Activated naive CD8-positive, alpha-beta T cell treated with anti-CD3 and anti-CD28 coated beads, Interleukin-2, amount 10 ng/mL, durations not matched to agents 7 days and 5 days (primary cell): ENCODE measurements at regions not wholly inside any gene's neighbourhood (a gene's known extent, or its start where the extent isn't known, plus 50 kb on each side); places are given as distances from the start of the nearest gene placed in this dataset.

Experiments
- ATAC-seq: fragments of 150-1000 bp; cut with Tn5 transposase; one replicate; pipeline ENCODE4 v1.10.0; 2021; ENCODE audit warnings: low read depth, moderate library complexity
- POLR2A ChIA-PET: fragments of 350-600 bp; sonication (Branson Sonifier 250); formaldehyde crosslinking; loops from one replicate; lab custom pipeline; 2021; ENCODE audit warnings: antibody characterized with exemption; lab: Charles Lee
- DNase-seq: peaks from one replicate; pipeline ENCODE4 v3.0.0; 2021
- H3K27ac Mint-ChIP-seq: one replicate; pipeline ENCODE4 v1.8.0; 2022; ENCODE audit warnings: mild to moderate bottlenecking, mixed read lengths
- H3K27me3 Mint-ChIP-seq: one replicate; pipeline ENCODE4 v1.8.0; 2022; ENCODE audit warnings: mild to moderate bottlenecking, moderate library complexity, mixed read lengths
- H3K36me3 Mint-ChIP-seq: one replicate; pipeline ENCODE4 v1.8.0; 2021; ENCODE audit warnings: mild to moderate bottlenecking, mixed read lengths
- H3K4me1 Mint-ChIP-seq: one replicate; pipeline ENCODE4 v1.8.0; 2021; ENCODE audit warnings: mixed read lengths
- H3K4me3 Mint-ChIP-seq: one replicate; pipeline ENCODE4 v1.8.0; 2022; ENCODE audit warnings: mild to moderate bottlenecking, moderate library complexity, mixed read lengths
- H3K9me3 Mint-ChIP-seq: one replicate; pipeline ENCODE4 v1.8.0; 2021; ENCODE audit warnings: mixed read lengths

GRCh38 chr11:45523760-45524159 is 141.7 kb downstream of the CHST1 start:
- POLR2A ChIA-PET, result no interaction called here
- ATAC-seq (no peak), DNase-seq (no peak)
- Mint-ChIP-seq H3K27ac (no peak overlapping the region), H3K27me3 (peaks cover 3% of the 10 kb centered on the region), H3K4me3 (no peak overlapping the region), H3K4me1 (no peaks in the 10 kb centered on the region), H3K36me3 (no peaks in the 10 kb centered on the region), H3K9me3 (peaks cover 2% of the 10 kb centered on the region)

DNA sequence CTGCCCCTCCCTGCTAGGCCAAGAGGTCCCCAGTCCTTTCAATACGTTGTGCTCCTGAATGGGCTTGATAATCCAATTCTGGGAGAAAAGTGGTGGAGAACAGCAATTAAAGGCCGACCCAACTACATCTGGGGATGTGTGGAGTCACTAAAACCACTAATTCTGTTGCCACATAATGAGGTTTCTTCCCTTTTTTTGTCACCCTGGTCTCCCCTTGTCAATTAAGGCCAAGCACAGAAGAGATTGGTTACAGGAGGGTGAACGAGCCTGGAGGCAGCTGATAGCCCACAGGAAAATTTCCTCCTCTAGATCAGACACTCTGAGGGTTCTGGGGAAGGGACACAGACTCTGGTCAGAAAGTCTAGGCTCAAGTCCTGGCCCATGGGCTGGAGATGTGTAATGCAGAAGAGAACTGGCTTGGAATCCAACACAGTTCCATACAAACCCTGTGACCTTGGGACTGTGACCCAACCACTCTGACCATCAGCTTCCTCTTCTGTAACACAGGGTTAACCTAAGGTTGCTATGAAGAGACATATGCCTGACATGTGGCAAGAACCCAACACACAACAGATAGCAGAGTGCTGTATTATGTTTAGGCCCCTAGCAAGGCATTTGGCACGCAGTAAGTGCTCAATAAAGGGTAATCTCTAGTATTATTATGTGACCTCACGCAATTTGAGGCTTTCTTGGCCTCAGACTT is 146.4 kb downstream of the CHST1 start:
- ATAC-seq (no peak), DNase-seq (no peak)
- Mint-ChIP-seq H3K36me3 (no peaks in the 10 kb centered on the region), H3K4me1 (no peaks in the 10 kb centered on the region), H3K9me3 (no peaks in the 10 kb centered on the region), H3K4me3 (no peak overlapping the region), H3K27ac (no peak overlapping the region), H3K27me3 (no peaks in the 10 kb centered on the region)
- POLR2A ChIA-PET, result no interaction called here

- Mint-ChIP-seq H3K36me3 (no peaks in the 10 kb centered on the region), H3K27me3 (no peaks in the 10 kb centered on the region), H3K27ac (no peak overlapping the region), H3K4me3 (no peak overlapping the region), H3K4me1 (no peaks in the 10 kb centered on the region), H3K9me3 (no peaks in the 10 kb centered on the region)
- POLR2A ChIA-PET, result no interaction called here
- DNase-seq (no peak), ATAC-seq (no peak)
Measured at GRCh38 chr11:45518141-45518832, 147.1 kb downstream of the CHST1 start.

- H3K27ac Mint-ChIP-seq, result no peak overlapping the region
- DNase-seq (no peak), ATAC-seq (no peak)
- H3K9me3 Mint-ChIP-seq, result no peaks in the 10 kb centered on the region
- H3K27me3 Mint-ChIP-seq, result no peaks in the 10 kb centered on the region
- H3K36me3 Mint-ChIP-seq, result no peaks in the 10 kb centered on the region
- no peak overlapping the region for H3K4me3 Mint-ChIP-seq
- H3K4me1 Mint-ChIP-seq, result no peaks in the 10 kb centered on the region
- POLR2A ChIA-PET, result no interaction called here
Measured at GRCh38 chr11:45517171-45517770, 148.2 kb downstream of the CHST1 start.

- H3K4me3 Mint-ChIP-seq, result no peak overlapping the region
- no peak for ATAC-seq
- POLR2A ChIA-PET, result no interaction called here
- H3K4me1 Mint-ChIP-seq, result no peaks in the 10 kb centered on the region
- H3K9me3 Mint-ChIP-seq, result no peaks in the 10 kb centered on the region
- H3K36me3 Mint-ChIP-seq, result no peaks in the 10 kb centered on the region
- H3K27ac Mint-ChIP-seq, result no peak overlapping the region
- no peaks in the 10 kb centered on the region for H3K27me3 Mint-ChIP-seq
- DNase-seq, result no peak
Measured at GRCh38 chr11:45513821-45514340, 151.5 kb downstream of the CHST1 start.

- Mint-ChIP-seq H3K4me3 (no peak overlapping the region), H3K27ac (no peak overlapping the region), H3K27me3 (no peaks in the 10 kb centered on the region), H3K36me3 (no peaks in the 10 kb centered on the region), H3K4me1 (no peaks in the 10 kb centered on the region), H3K9me3 (no peaks in the 10 kb centered on the region)
- ATAC-seq (no peak), DNase-seq (no peak)
- POLR2A ChIA-PET, result no interaction called here
Measured at GRCh38 chr11:45512471-45513148, 152.8 kb downstream of the CHST1 start.

DNA sequence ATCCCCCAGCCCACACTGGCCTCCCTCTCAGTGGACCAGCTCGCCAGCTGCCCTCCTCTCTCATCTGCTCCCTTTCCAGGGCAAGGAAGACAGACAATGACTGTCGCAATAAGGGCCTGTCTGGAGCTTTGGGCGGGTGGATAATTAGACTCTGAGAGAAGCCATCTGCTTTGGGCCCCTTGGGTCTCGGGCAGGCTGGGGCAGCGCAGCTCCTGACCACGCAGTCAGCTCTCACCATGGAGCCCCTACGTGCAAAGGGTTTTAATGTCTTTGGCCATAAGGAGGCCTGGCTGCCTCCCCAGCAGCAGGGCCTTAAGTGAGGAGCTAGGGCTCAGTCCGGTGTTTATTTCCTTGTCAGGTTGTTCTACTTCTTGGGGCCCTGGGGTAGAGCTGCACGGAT is 153.9 kb downstream of the CHST1 start:
- H3K27ac Mint-ChIP-seq, result no peak overlapping the region
- DNase-seq (no peak), ATAC-seq (no peak)
- H3K4me1 Mint-ChIP-seq, result no peaks in the 10 kb centered on the region
- H3K4me3 Mint-ChIP-seq, result no peak overlapping the region
- no peaks in the 10 kb centered on the region for H3K36me3 Mint-ChIP-seq
- peaks cover 1% of the 10 kb centered on the region for H3K9me3 Mint-ChIP-seq
- POLR2A ChIA-PET, result no interaction called here
- no peaks in the 10 kb centered on the region for H3K27me3 Mint-ChIP-seq

DNA sequence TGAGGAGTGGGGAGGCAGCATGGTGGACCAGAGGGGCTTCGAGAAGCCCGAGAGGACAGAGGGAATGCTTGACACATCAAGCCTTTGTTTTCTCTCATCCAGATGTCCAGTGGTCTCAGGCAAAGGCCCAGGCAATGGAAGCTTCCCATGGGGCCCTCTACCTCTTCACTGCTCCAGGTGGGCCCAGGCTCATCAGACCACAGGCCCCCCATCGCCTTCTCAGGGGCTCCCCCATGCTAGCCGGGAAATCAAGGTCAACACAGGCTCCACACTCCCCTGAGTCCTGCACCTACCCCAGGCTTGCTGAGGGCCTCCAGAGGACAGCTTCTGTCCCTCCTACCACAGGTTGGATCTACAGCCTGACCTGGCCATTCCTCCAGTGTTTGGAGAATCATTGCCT is 157.5 kb downstream of the CHST1 start:
- Mint-ChIP-seq H3K9me3 (peaks cover 1% of the 10 kb centered on the region), H3K36me3 (no peaks in the 10 kb centered on the region), H3K27me3 (peaks cover 1% of the 10 kb centered on the region), H3K27ac (no peak overlapping the region), H3K4me1 (no peaks in the 10 kb centered on the region), H3K4me3 (no peak overlapping the region)
- DNase-seq, result no peak
- POLR2A ChIA-PET, result no interaction called here
- no peak for ATAC-seq

GRCh38 chr11:45503311-45503710 is 162.1 kb downstream of the CHST1 start:
- Mint-ChIP-seq H3K36me3 (no peaks in the 10 kb centered on the region), H3K9me3 (peaks cover 1% of the 10 kb centered on the region), H3K4me3 (no peak overlapping the region), H3K27ac (no peak overlapping the region), H3K27me3 (peaks cover 14% of the 10 kb centered on the region), H3K4me1 (no peaks in the 10 kb centered on the region)
- no peak for ATAC-seq
- POLR2A ChIA-PET, result no interaction called here
- no peak for DNase-seq

GRCh38 chr11:45502226-45502545 is 163.2 kb downstream of the CHST1 start:
- POLR2A ChIA-PET, result no interaction called here
- DNase-seq, result no peak
- H3K4me3 Mint-ChIP-seq, result no peak overlapping the region
- H3K27ac Mint-ChIP-seq, result no peak overlapping the region
- H3K9me3 Mint-ChIP-seq, result peaks cover 1% of the 10 kb centered on the region
- ATAC-seq, result no peak
- H3K36me3 Mint-ChIP-seq, result no peaks in the 10 kb centered on the region
- no peaks in the 10 kb centered on the region for H3K4me1 Mint-ChIP-seq
- peaks cover 20% of the 10 kb centered on the region for H3K27me3 Mint-ChIP-seq

DNA sequence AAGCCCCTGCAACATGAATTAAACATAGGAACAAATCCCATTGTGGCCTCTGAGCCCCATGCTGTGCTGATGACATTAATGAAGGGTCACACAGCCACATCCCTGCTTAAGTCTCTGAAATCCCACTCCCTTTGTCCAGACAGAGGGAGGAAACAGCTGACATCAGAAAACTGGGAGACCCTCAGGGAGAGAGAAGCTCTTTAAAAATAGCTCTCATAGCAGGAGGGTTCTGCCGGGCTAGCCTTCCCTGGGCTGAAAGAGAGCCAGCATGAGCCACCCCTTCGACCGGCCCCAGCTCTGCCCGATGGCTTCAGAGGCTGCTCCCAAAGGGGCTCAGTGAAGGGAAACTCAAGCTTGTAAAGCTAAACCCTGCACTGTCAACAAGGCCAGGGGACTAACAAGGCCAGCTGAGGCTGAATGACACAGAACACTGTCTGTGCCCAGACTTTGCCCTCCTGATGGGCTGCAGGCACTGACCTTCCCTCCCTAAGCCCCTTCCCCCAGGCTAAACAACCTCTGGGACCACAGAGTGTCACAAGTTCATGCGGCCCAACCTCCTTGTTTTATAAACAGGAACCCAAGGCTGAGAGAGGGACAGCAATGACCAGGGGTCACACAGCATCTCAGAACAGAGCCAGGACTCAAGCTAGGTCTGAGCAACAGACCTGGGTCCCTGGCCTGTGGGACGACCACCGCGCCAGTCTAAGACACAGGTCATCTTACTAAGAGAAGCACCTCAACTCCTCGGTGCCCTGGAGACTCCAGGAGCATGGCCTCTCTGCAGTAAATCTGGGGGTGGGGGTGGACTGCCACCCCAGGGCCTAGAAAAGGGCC is 163.8 kb downstream of the CHST1 start:
- Mint-ChIP-seq H3K9me3 (no peaks in the 10 kb centered on the region), H3K4me1 (no peaks in the 10 kb centered on the region), H3K27ac (no peak overlapping the region), H3K27me3 (peaks cover 25% of the 10 kb centered on the region), H3K36me3 (no peaks in the 10 kb centered on the region), H3K4me3 (no peak overlapping the region)
- POLR2A ChIA-PET, result no interaction called here
- ATAC-seq (no peak), DNase-seq (no peak)

- H3K27me3 Mint-ChIP-seq, result peaks cover 31% of the 10 kb centered on the region
- DNase-seq, result no peak
- no peaks in the 10 kb centered on the region for H3K36me3 Mint-ChIP-seq
Measured at GRCh38 chr11:45500451-45500850, 165.0 kb downstream of the CHST1 start.

DNA sequence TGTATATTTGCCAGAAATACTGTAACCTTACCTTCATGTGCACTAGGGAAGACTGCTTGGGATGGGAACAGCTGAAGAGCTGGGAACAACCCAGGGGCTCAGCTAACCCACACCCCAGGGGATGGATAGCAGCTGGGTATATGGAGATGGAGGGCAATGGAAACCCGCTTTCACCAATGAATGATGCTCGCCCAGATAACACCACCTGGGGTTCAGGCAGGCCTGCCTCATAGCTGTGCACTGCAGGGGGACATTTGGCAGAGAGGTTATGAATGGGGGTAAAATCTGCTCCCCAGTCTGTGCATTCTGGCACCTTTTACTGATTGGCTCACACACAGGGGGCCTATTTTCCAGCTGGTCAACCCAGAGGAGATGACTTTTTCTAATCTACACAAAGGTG is 170.7 kb downstream of the CHST1 start:
- no peak overlapping the region for H3K27ac Mint-ChIP-seq
- no peak overlapping the region for H3K4me3 Mint-ChIP-seq
- H3K9me3 Mint-ChIP-seq, result no peaks in the 10 kb centered on the region
- no peak for DNase-seq
- no peak for ATAC-seq
- no peaks in the 10 kb centered on the region for H3K36me3 Mint-ChIP-seq
- POLR2A ChIA-PET, result no interaction called here
- H3K4me1 Mint-ChIP-seq, result no peaks in the 10 kb centered on the region
- peaks cover 37% of the 10 kb centered on the region for H3K27me3 Mint-ChIP-seq

More at GRCh38 chr11:45500451-45500850, 165.0 kb downstream of the CHST1 start:
- H3K9me3 Mint-ChIP-seq, result no peaks in the 10 kb centered on the region
- POLR2A ChIA-PET, result no interaction called here
- no peaks in the 10 kb centered on the region for H3K4me1 Mint-ChIP-seq
- H3K27ac Mint-ChIP-seq, result no peak overlapping the region
- no peak overlapping the region for H3K4me3 Mint-ChIP-seq
- ATAC-seq, result no peak
